ENCODE measurements at regions not wholly inside any gene's neighbourhood (a gene's known extent, or its start where the extent isn't known, plus 50 kb on each side); places are given as distances from the start of the nearest gene placed in this dataset.

- DNase-seq, result no peak
These were observed 654.8 kb downstream of the RNF144B start for GRCh38 chr6:19041906-19042305.

- no peak for DNase-seq
These were observed 655.3 kb downstream of the RNF144B start for GRCh38 chr6:19042420-19042819.

GRCh38 chr6:19050765-19051164 lies 663.6 kb downstream of the RNF144B start:
- DNase-seq, result no peak

GRCh38 chr6:19052219-19052618 lies 665.1 kb downstream of the RNF144B start:
- no peak for DNase-seq

GRCh38 chr6:19059102-19059501 lies 672.0 kb downstream of the RNF144B start:
- DNase-seq, result peak in 1 of 2 experiments; percentile 14

- no peak for DNase-seq
These were observed 680.0 kb downstream of the RNF144B start for GRCh38 chr6:19067165-19067564.

GRCh38 chr6:19070520-19070919 lies 683.4 kb downstream of the RNF144B start:
- peak in 1 of 2 experiments; percentile 43 for DNase-seq

GRCh38 chr6:19083801-19084200 lies 696.7 kb downstream of the RNF144B start:
- DNase-seq, result no peak

GRCh38 chr6:19086480-19086879 lies 699.3 kb downstream of the RNF144B start:
- no peak for DNase-seq

- no peak for DNase-seq
These were observed 700.1 kb downstream of the RNF144B start for GRCh38 chr6:19087296-19087695.

- no peak for DNase-seq
These were observed 700.7 kb downstream of the RNF144B start for GRCh38 chr6:19087897-19088296.

GRCh38 chr6:19100752-19101151 lies 713.6 kb downstream of the RNF144B start:
- DNase-seq, result no peak

GRCh38 chr6:19102936-19103335 lies 715.8 kb downstream of the RNF144B start:
- no peak for DNase-seq

- no peak for DNase-seq
These were observed 720.3 kb downstream of the RNF144B start for GRCh38 chr6:19107468-19107867.

GRCh38 chr6:19121521-19121920 lies 715.6 kb upstream of the ID4 start:
- DNase-seq, result no peak

- DNase-seq, result no peak
These were observed 710.1 kb upstream of the ID4 start for GRCh38 chr6:19127081-19127480.

- DNase-seq, result no peak
These were observed 708.5 kb upstream of the ID4 start for GRCh38 chr6:19128701-19129100.

GRCh38 chr6:19135706-19136105 lies 701.5 kb upstream of the ID4 start:
- no peak for DNase-seq

GRCh38 chr6:19137505-19137904 lies 699.7 kb upstream of the ID4 start:
- DNase-seq, result no peak

GRCh38 chr6:19142275-19142674 lies 694.9 kb upstream of the ID4 start:
- DNase-seq, result peak; percentile 53 to 65

GRCh38 chr6:19150307-19150706 lies 686.9 kb upstream of the ID4 start:
- no peak for DNase-seq

GRCh38 chr6:19153270-19153980 lies 683.7 kb upstream of the ID4 start:
- peak in 1 of 2 experiments; percentile 58 for DNase-seq

- peak in 1 of 2 experiments; percentile 13 for DNase-seq
These were observed 683.2 kb upstream of the ID4 start for GRCh38 chr6:19153981-19154295.

- DNase-seq, result no peak
These were observed 680.7 kb upstream of the ID4 start for GRCh38 chr6:19156443-19156842.

GRCh38 chr6:19157486-19157885 lies 679.7 kb upstream of the ID4 start:
- DNase-seq, result no peak
